Trophoblast cell (in vitro differentiated cells and primary cell): ENCODE measurements at regions not wholly inside any gene's neighbourhood (a gene's known extent, or its start where the extent isn't known, plus 50 kb on each side); places are given as distances from the start of the nearest gene placed in this dataset.
"Not testable (repeated sequence)": the region's sequence is repeated elsewhere in the genome, so short reads cannot be mapped to it uniquely, and the experiment has no call there.

ENCODE experiments used
- DNase-seq, 2 donors: peaks; one replicate each; pipeline ENCODE4 v3.0.0-alpha.2; 2016
- H2AFZ ChIP-seq: 2 replicates; pipeline ENCODE4 v1.6.1; 2013; ENCODE audit warnings: low read length, moderate library complexity, mild to moderate bottlenecking; ENCODE audit not compliant: insufficient read depth, poor library complexity
- H2AK5ac ChIP-seq: 2 replicates; pipeline ENCODE4 v1.6.1; 2013; ENCODE audit warnings: mild to moderate bottlenecking, low read length
- H2BK120ac ChIP-seq: 2 replicates; pipeline ENCODE4 v1.6.1; 2013; ENCODE audit warnings: low read length, mild to moderate bottlenecking, moderate library complexity; ENCODE audit not compliant: insufficient read depth, poor library complexity
- H2BK12ac ChIP-seq: 2 replicates; pipeline ENCODE4 v1.6.1; 2013; ENCODE audit warnings: mild to moderate bottlenecking, low read length, moderate library complexity
- H2BK5ac ChIP-seq: 2 replicates; pipeline ENCODE4 v1.6.1; 2013; ENCODE audit warnings: low read length, low read depth, moderate library complexity, mild to moderate bottlenecking; ENCODE audit not compliant: poor library complexity
- H3K14ac ChIP-seq: 2 replicates; pipeline ENCODE4 v1.6.1; 2013; ENCODE audit warnings: mild to moderate bottlenecking, low read length
- H3K18ac ChIP-seq: 2 replicates; pipeline ENCODE4 v1.6.1; 2013; ENCODE audit warnings: mild to moderate bottlenecking, low read length
- H3K23ac ChIP-seq: 2 replicates; pipeline ENCODE4 v1.6.1; 2013; ENCODE audit warnings: low read length
- H3K27ac ChIP-seq: 2 replicates; pipeline ENCODE4 v1.5.1; 2013; ENCODE audit warnings: low read depth, mild to moderate bottlenecking, inconsistent platforms, low read length, moderate library complexity
- H3K27me3 ChIP-seq: 2 replicates; pipeline ENCODE4 v1.6.1; 2013; ENCODE audit warnings: inconsistent platforms, mild to moderate bottlenecking, low read length, moderate library complexity; ENCODE audit not compliant: insufficient read depth
- H3K36me3 ChIP-seq, 2 experiments: 1 replicate in 1 of 2; 2 replicates in 1 of 2; pipeline ENCODE4 v1.6.1; 2013; ENCODE audit warnings: low read length in 2 of 2, mild to moderate bottlenecking in 2 of 2, moderate library complexity in 1 of 2; ENCODE audit not compliant: insufficient read depth in 2 of 2, control insufficient read depth in 1 of 2
- H3K4ac ChIP-seq: 2 replicates; pipeline ENCODE4 v1.6.1; 2013; ENCODE audit warnings: low read depth, mild to moderate bottlenecking, low read length, moderate library complexity
- H3K4me1 ChIP-seq, 2 experiments: 1 replicate in 1 of 2; 2 replicates in 1 of 2; pipeline ENCODE4 v1.6.1; 2013; ENCODE audit warnings: low read length in 2 of 2, mild to moderate bottlenecking in 2 of 2, moderate library complexity in 1 of 2; ENCODE audit not compliant: insufficient read depth in 2 of 2, control insufficient read depth in 1 of 2
- H3K4me2 ChIP-seq: 2 replicates; pipeline ENCODE4 v1.6.1; 2013; ENCODE audit warnings: inconsistent platforms, mild to moderate bottlenecking, low read length, moderate library complexity
- H3K4me3 ChIP-seq: 2 replicates; pipeline ENCODE4 v1.5.1; 2013; ENCODE audit warnings: mild to moderate bottlenecking, low read depth, low read length, inconsistent platforms
- H3K79me1 ChIP-seq: one replicate; pipeline ENCODE4 v1.6.1; 2013; ENCODE audit warnings: low read length
- H3K79me2 ChIP-seq: 2 replicates; pipeline ENCODE4 v1.6.1; 2013; ENCODE audit warnings: low read length, mild to moderate bottlenecking; ENCODE audit not compliant: control insufficient read depth, insufficient read depth, poor library complexity
- H3K9ac ChIP-seq: 2 replicates; pipeline ENCODE4 v1.6.1; 2013; ENCODE audit warnings: mild to moderate bottlenecking, low read length
- H3K9me3 ChIP-seq: 2 replicates; pipeline ENCODE4 v1.6.1; 2013; ENCODE audit warnings: low read depth, mild to moderate bottlenecking, control low read depth, inconsistent platforms, low read length; ENCODE audit not compliant: insufficient read depth
- H4K12ac ChIP-seq: 2 replicates; pipeline ENCODE4 v1.6.1; 2013; ENCODE audit warnings: low read depth, mild to moderate bottlenecking, low read length, moderate library complexity
- H4K8ac ChIP-seq: 2 replicates; pipeline ENCODE4 v1.6.1; 2013; ENCODE audit warnings: low read depth, mild to moderate bottlenecking, low read length, moderate library complexity
- H4K91ac ChIP-seq: one replicate; pipeline ENCODE4 v1.6.1; 2013; ENCODE audit warnings: low read depth, mild to moderate bottlenecking, low read length, moderate library complexity
- WGBS: extraction: QIAGEN DNeasy Blood & Tissue Kit; methylation state at CpG from one replicate; pipeline ENCODE4 v1.1.7; 2013; ENCODE audit warnings: missing lambda C conversion rate; ENCODE audit not compliant: insufficient read length, insufficient coverage; ENCODE audit errors: extremely low coverage; 5-methylcytosine and 5-hydroxymethylcytosine counted together

- WGBS = no CpG with 5 or more reads among the region's 2 CpGs
- H3K27ac ChIP-seq = no peak overlapping the region
These were observed 325.4 kb downstream of the TSN start for GRCh38 chr2:122080871-122081270.

DNA sequence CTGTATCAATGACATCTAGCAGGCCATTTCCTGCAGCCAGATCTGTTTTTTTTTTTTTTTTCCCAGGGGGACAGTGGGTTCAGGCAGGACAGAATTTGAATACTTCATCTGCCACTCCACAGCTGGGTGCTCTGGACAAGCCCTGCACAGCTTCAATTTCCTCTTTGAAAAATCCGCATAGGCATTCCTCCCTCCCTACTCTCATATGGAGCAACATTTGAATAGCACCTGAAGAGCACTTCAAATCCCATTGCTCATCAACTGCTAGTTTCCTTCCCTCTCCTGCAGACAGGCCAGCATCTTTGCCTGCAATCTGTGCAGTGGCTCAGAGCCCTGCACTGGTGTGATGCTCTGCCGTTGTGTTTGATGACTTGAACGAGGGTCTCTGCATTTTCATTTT lies 326.3 kb downstream of the TSN start:
- no peak overlapping the region for H4K12ac ChIP-seq
- no peak overlapping the region for H3K14ac ChIP-seq
- no peak overlapping the region for H3K9ac ChIP-seq
- no peak overlapping the region for H2BK5ac ChIP-seq
- H3K79me1 ChIP-seq = peaks cover 3% of the 10 kb centered on the region
- no peak overlapping the region for H4K91ac ChIP-seq
- H3K18ac ChIP-seq = no peak overlapping the region
- no peak overlapping the region for H3K4me3 ChIP-seq
- WGBS = no CpG with 5 or more reads among the region's 3 CpGs
- no peak overlapping the region for H3K23ac ChIP-seq
- no peak overlapping the region for H2BK12ac ChIP-seq
- H2BK120ac ChIP-seq = no peak overlapping the region
- no peak overlapping the region for H4K8ac ChIP-seq
- no peak overlapping the region for H3K4ac ChIP-seq
- no peak overlapping the region for H2AK5ac ChIP-seq
- H2AFZ ChIP-seq = no peak overlapping the region
- no peaks in the 10 kb centered on the region for H3K27me3 ChIP-seq
- H3K36me3 ChIP-seq = no peaks in the 10 kb centered on the region
- H3K79me2 ChIP-seq = no peaks in the 10 kb centered on the region
- no peak overlapping the region for H3K27ac ChIP-seq
- H3K9me3 ChIP-seq = no peaks in the 10 kb centered on the region
- no peak overlapping the region for H3K4me2 ChIP-seq
- DNase-seq = no peak
- H3K4me1 ChIP-seq = peaks cover 9 to 12% of the 10 kb centered on the region in 2 experiments

More at GRCh38 chr2:122080871-122081270, 325.4 kb downstream of the TSN start:
- no peaks in the 10 kb centered on the region for H3K36me3 ChIP-seq
- H3K4ac ChIP-seq = no peak overlapping the region
- no peak overlapping the region for H2BK12ac ChIP-seq
- no peak overlapping the region for H3K4me3 ChIP-seq
- no peak overlapping the region for H2BK120ac ChIP-seq
- no peaks in the 10 kb centered on the region for H3K79me2 ChIP-seq
- H2AK5ac ChIP-seq = no peak overlapping the region
- H2BK5ac ChIP-seq = no peak overlapping the region
- no peak for DNase-seq
- H3K9me3 ChIP-seq = no peaks in the 10 kb centered on the region
- H3K4me1 ChIP-seq = peaks cover 9 to 12% of the 10 kb centered on the region in 2 experiments
- H4K91ac ChIP-seq = no peak overlapping the region
- H4K8ac ChIP-seq = no peak overlapping the region
- no peak overlapping the region for H3K9ac ChIP-seq
- H3K18ac ChIP-seq = no peak overlapping the region
- no peak overlapping the region for H4K12ac ChIP-seq
- H3K79me1 ChIP-seq = peaks cover 3% of the 10 kb centered on the region
- H3K27me3 ChIP-seq = no peaks in the 10 kb centered on the region
- no peak overlapping the region for H3K4me2 ChIP-seq
- H2AFZ ChIP-seq = no peak overlapping the region
- no peak overlapping the region for H3K23ac ChIP-seq
- H3K14ac ChIP-seq = no peak overlapping the region

GRCh38 chr2:122083256-122084048 lies 328.0 kb downstream of the TSN start:
- Histone ChIP-seq H3K23ac (no peak overlapping the region), H3K36me3 (no peaks in the 10 kb centered on the region), H3K27ac (no peak overlapping the region), H2BK12ac (no peak overlapping the region), H3K79me2 (no peaks in the 10 kb centered on the region), H2AK5ac (no peak overlapping the region), H2BK120ac (no peak overlapping the region), H3K4me2 (no peak overlapping the region), H3K27me3 (no peaks in the 10 kb centered on the region), H3K4ac (no peak overlapping the region), H4K8ac (no peak overlapping the region), H2BK5ac (no peak overlapping the region), H2AFZ (no peak overlapping the region), H3K9me3 (no peaks in the 10 kb centered on the region), H3K9ac (no peak overlapping the region), H3K79me1 (peaks cover 3% of the 10 kb centered on the region), H3K18ac (no peak overlapping the region), H3K14ac (no peak overlapping the region), H4K12ac (no peak overlapping the region), H3K4me3 (no peak overlapping the region), H3K4me1 (peaks cover 7 to 8% of the 10 kb centered on the region in 2 experiments), H4K91ac (no peak overlapping the region)
- DNase-seq = no peak
- no CpG with 5 or more reads among the region's 4 CpGs for WGBS

DNA sequence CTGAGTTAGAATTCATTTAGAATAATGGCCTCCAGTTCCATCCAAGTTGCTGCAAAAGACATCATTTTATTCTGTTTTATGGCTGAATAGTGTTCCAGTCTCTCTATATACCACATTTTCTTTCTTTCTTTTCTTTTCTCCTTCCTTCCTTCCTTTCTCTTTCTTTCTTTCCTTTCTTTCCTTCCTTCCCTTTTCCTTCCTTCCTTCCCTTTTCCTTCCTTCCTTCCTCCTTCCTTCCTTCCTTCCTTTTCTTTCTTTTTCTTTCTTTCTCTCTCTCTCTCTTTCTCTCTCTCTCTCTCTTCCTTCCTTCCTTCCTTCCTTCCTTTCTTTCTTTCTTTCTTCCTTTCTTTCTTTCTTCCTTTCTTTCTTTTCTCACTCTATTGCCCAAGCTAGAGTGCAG lies 330.2 kb downstream of the TSN start:
- H3K36me3 ChIP-seq, H3K4me2 ChIP-seq, H2BK5ac ChIP-seq, H2BK12ac ChIP-seq, H3K79me2 ChIP-seq, H2AK5ac ChIP-seq, H4K91ac ChIP-seq, H3K9me3 ChIP-seq, H3K79me1 ChIP-seq, H4K8ac ChIP-seq, H3K4me3 ChIP-seq, H3K27ac ChIP-seq, H2BK120ac ChIP-seq, H3K4me1 ChIP-seq, H3K27me3 ChIP-seq, H3K9ac ChIP-seq, DNase-seq, H2AFZ ChIP-seq, H3K18ac ChIP-seq, H3K14ac ChIP-seq, H3K4ac ChIP-seq, H3K23ac ChIP-seq, H4K12ac ChIP-seq: not testable (repeated sequence)
